H9 (cell line): ENCODE measurements at regions not wholly inside any gene's neighbourhood (a gene's known extent, or its start where the extent isn't known, plus 50 kb on each side); places are given as distances from the start of the nearest gene placed in this dataset.

Experiments used
- DNase-seq: peaks from one replicate; pipeline ENCODE4 v3.0.0-alpha.2; 2017
- H2AFZ ChIP-seq: one replicate; pipeline ENCODE4 v1.6.1; 2013; ENCODE audit warnings: mild to moderate bottlenecking, low read length, control low read depth, moderate library complexity
- H2AK5ac ChIP-seq: 2 replicates; pipeline ENCODE4 v1.6.1; 2013; ENCODE audit warnings: low read length, control low read depth, mixed read lengths; ENCODE audit not compliant: insufficient read length
- H2BK120ac ChIP-seq: one replicate; pipeline ENCODE4 v1.6.1; 2013; ENCODE audit warnings: low read depth, mild to moderate bottlenecking, low read length, control low read depth, inconsistent platforms; ENCODE audit not compliant: poor library complexity, severe bottlenecking
- H2BK12ac ChIP-seq: 2 replicates; pipeline ENCODE4 v1.6.1; 2013; ENCODE audit warnings: low read length, control low read depth, mixed read lengths, low read depth; ENCODE audit not compliant: insufficient read length
- H2BK15ac ChIP-seq: 2 replicates; pipeline ENCODE4 v1.6.1; 2013; ENCODE audit warnings: low read depth, low read length, control low read depth
- H2BK20ac ChIP-seq: one replicate; pipeline ENCODE4 v1.6.1; 2013; ENCODE audit warnings: low read depth, mild to moderate bottlenecking, low read length, control low read depth, inconsistent platforms; ENCODE audit not compliant: poor library complexity, severe bottlenecking
- H2BK5ac ChIP-seq: 2 replicates; pipeline ENCODE4 v1.6.1; 2013; ENCODE audit warnings: low read length, control low read depth, mixed read lengths; ENCODE audit not compliant: insufficient read length
- H3K14ac ChIP-seq: 2 replicates; pipeline ENCODE4 v1.6.1; 2013; ENCODE audit warnings: low read length, control low read depth; ENCODE audit not compliant: insufficient read depth
- H3K18ac ChIP-seq: 2 replicates; pipeline ENCODE4 v1.6.1; 2013; ENCODE audit warnings: low read depth, mild to moderate bottlenecking, mixed read lengths, low read length, control low read depth; ENCODE audit not compliant: insufficient read length
- H3K23ac ChIP-seq: 2 replicates; pipeline ENCODE4 v1.6.1; 2013; ENCODE audit warnings: low read length, control low read depth, mixed read lengths, low read depth; ENCODE audit not compliant: insufficient read length
- H3K23me2 ChIP-seq: 2 replicates; pipeline ENCODE4 v1.6.1; 2013; ENCODE audit warnings: low read depth, mild to moderate bottlenecking, mixed read lengths, low read length, control low read depth; ENCODE audit not compliant: insufficient read length, poor library complexity, severe bottlenecking
- H3K27ac ChIP-seq: 2 replicates; pipeline ENCODE4 v1.5.1; 2013; ENCODE audit warnings: low read length, control low read depth, mixed read lengths, low read depth; ENCODE audit not compliant: insufficient read length
- H3K27me3 ChIP-seq: 2 replicates; pipeline ENCODE4 v1.6.1; 2013; ENCODE audit warnings: low read length, control low read depth, inconsistent platforms; ENCODE audit not compliant: insufficient read depth
- H3K4ac ChIP-seq: 2 replicates; pipeline ENCODE4 v1.6.1; 2013; ENCODE audit warnings: low read depth, mild to moderate bottlenecking, control low read depth, inconsistent platforms, low read length, moderate library complexity
- H3K4me1 ChIP-seq: 2 replicates; pipeline ENCODE4 v1.6.1; 2013; ENCODE audit warnings: low read length, control low read depth, inconsistent platforms; ENCODE audit not compliant: insufficient read depth
- H3K4me2 ChIP-seq: 2 replicates; pipeline ENCODE4 v1.6.1; 2013; ENCODE audit warnings: low read length, control low read depth, mixed read lengths; ENCODE audit not compliant: insufficient read length, insufficient read depth
- H3K56ac ChIP-seq: 2 replicates; pipeline ENCODE4 v1.6.1; 2013; ENCODE audit warnings: low read depth, mild to moderate bottlenecking, mixed read lengths, low read length, control low read depth; ENCODE audit not compliant: insufficient read length
- H3K79me1 ChIP-seq: 2 replicates; pipeline ENCODE4 v1.6.1; 2013; ENCODE audit warnings: low read depth, mild to moderate bottlenecking, moderate library complexity, low read length, control low read depth, inconsistent platforms; ENCODE audit not compliant: insufficient read depth, poor library complexity, severe bottlenecking
- H3K79me2 ChIP-seq: 2 replicates; pipeline ENCODE4 v1.6.1; 2013; ENCODE audit warnings: low read length, control low read depth, inconsistent platforms; ENCODE audit not compliant: insufficient read depth
- H3K9ac ChIP-seq: 2 replicates; pipeline ENCODE4 v1.6.1; 2013; ENCODE audit warnings: low read length, control low read depth, mixed read lengths; ENCODE audit not compliant: insufficient read length; ENCODE audit errors: extremely low read depth
- H3K9me3 ChIP-seq: one replicate; pipeline ENCODE4 v1.6.1; 2013; ENCODE audit warnings: low read depth, low read length, inconsistent platforms; ENCODE audit not compliant: control insufficient read depth
- H3T11ph ChIP-seq: one replicate; pipeline ENCODE4 v1.6.1; 2013; ENCODE audit warnings: mild to moderate bottlenecking, low read length, control low read depth, inconsistent platforms
- H4K20me1 ChIP-seq: one replicate; pipeline ENCODE4 v1.6.1; 2013; ENCODE audit not compliant: control insufficient read depth, insufficient read length, insufficient read depth
- H4K5ac ChIP-seq: 2 replicates; pipeline ENCODE4 v1.6.1; 2013; ENCODE audit warnings: low read depth, mild to moderate bottlenecking, mixed read lengths, low read length, control low read depth; ENCODE audit not compliant: insufficient read length
- H4K8ac ChIP-seq: replicated peaks from 2 replicates; pipeline ENCODE4 v1.6.1; 2013; ENCODE audit warnings: low read length, control low read depth, mixed read lengths, low read depth; ENCODE audit not compliant: insufficient read length
- H4K91ac ChIP-seq: 2 replicates; pipeline ENCODE4 v1.6.1; 2013; ENCODE audit warnings: low read depth, mild to moderate bottlenecking, moderate library complexity, mixed read lengths, low read length, control low read depth; ENCODE audit not compliant: insufficient read length
- H3K27ac Mint-ChIP-seq, 3 experiments: 2 replicates in 2 of 3; 3 replicates in 1 of 3; pipeline ENCODE4 v1.8.0; 2020 to 2021; ENCODE audit warnings: mixed read lengths in 3 of 3, mild to moderate bottlenecking in 1 of 3, moderate library complexity in 1 of 3
- H3K27me3 Mint-ChIP-seq: 2 replicates; pipeline ENCODE4 v1.8.0; 2021; ENCODE audit warnings: low read depth, mild to moderate bottlenecking, moderate library complexity, mixed read lengths
- H3K36me3 Mint-ChIP-seq, 3 experiments: 2 replicates in 2 of 3; 3 replicates in 1 of 3; pipeline ENCODE4 v1.8.0; 2020 to 2021; ENCODE audit warnings: low read depth in 3 of 3, mixed read lengths in 3 of 3; ENCODE audit not compliant: insufficient read depth in 1 of 3
- H3K4me1 Mint-ChIP-seq, 2 experiments: 2 replicates each; pipeline ENCODE4 v1.8.0; 2020; ENCODE audit warnings: mixed read lengths in 2 of 2
- H3K4me3 Mint-ChIP-seq, 2 experiments: 2 replicates in 1 of 2; 3 replicates in 1 of 2; pipeline ENCODE4 v1.8.0; 2020 to 2021; ENCODE audit warnings: mild to moderate bottlenecking in 2 of 2, mixed read lengths in 2 of 2, moderate library complexity in 1 of 2
- H3K9me3 Mint-ChIP-seq, 2 experiments: 2 replicates in 1 of 2; 3 replicates in 1 of 2; pipeline ENCODE4 v1.8.0; 2020; ENCODE audit warnings: mild to moderate bottlenecking in 2 of 2, mixed read lengths in 2 of 2, moderate library complexity in 1 of 2
- CTCF ChIP-seq: fragments of 200-600 bp; sonication (generic); conservative IDR thresholded peaks from 3 replicates; pipeline ENCODE4 v1.8.0; 2021; ENCODE audit warnings: antibody characterized with exemption, mild to moderate bottlenecking
- WGBS: extraction: QIAGEN DNeasy Blood & Tissue Kit; methylation state at CpG from one replicate; pipeline ENCODE4 v1.1.7; 2013; ENCODE audit warnings: missing lambda C conversion rate, low lambda C conversion rate, mixed read lengths; ENCODE audit not compliant: insufficient read length; ENCODE audit errors: extremely low coverage; 5-methylcytosine and 5-hydroxymethylcytosine counted together

- no peak overlapping the region for H4K8ac ChIP-seq
- H3K27ac Mint-ChIP-seq: no peak overlapping the region
- H3K27me3 Mint-ChIP-seq: no peaks in the 10 kb centered on the region; the same call in 1 of the 2 replicates
- no peak for DNase-seq
- no peaks in the 10 kb centered on the region for H3K27me3 ChIP-seq
- H4K91ac ChIP-seq: no peak overlapping the region
- H4K20me1 ChIP-seq: no peaks in the 10 kb centered on the region
- H3K23me2 ChIP-seq: no peaks in the 10 kb centered on the region
- H3K36me3 Mint-ChIP-seq: peaks cover 1 to 6% (median 4%) of the 10 kb centered on the region in 3 experiments; a peak in 6 of 7 replicates
- no peak overlapping the region for H3K18ac ChIP-seq
- peak; percentile 65 for TF ChIP-seq CTCF
- H2BK120ac ChIP-seq: no peak overlapping the region
- no peak overlapping the region for H3K4ac ChIP-seq
- H3K4me2 ChIP-seq: no peak overlapping the region
- no peak overlapping the region for H2BK12ac ChIP-seq
- no peaks in the 10 kb centered on the region for H3K4me1 Mint-ChIP-seq
- peaks cover 7 to 10% of the 10 kb centered on the region in 2 experiments; a peak in 4 of 5 replicates for H3K9me3 Mint-ChIP-seq
- no peak overlapping the region for H3K27ac ChIP-seq
- no peak overlapping the region for H2AK5ac ChIP-seq
- H2BK5ac ChIP-seq: no peak overlapping the region
- no peak overlapping the region for H3K23ac ChIP-seq
- no peak overlapping the region for H3T11ph ChIP-seq
- no peaks in the 10 kb centered on the region for H3K4me1 ChIP-seq
- no peak overlapping the region for H4K5ac ChIP-seq
- H3K9ac ChIP-seq: no peak overlapping the region
- H2BK20ac ChIP-seq: no peak overlapping the region
- no peak overlapping the region for H2AFZ ChIP-seq
- H3K56ac ChIP-seq: no peak overlapping the region
- H3K79me2 ChIP-seq: no peaks in the 10 kb centered on the region
- no peak overlapping the region for H2BK15ac ChIP-seq
- H3K79me1 ChIP-seq: no peaks in the 10 kb centered on the region
- no CpG with 5 or more reads among the region's 2 CpGs for WGBS
- no peak overlapping the region for H3K4me3 Mint-ChIP-seq
- no peaks in the 10 kb centered on the region for H3K9me3 ChIP-seq
- H3K14ac ChIP-seq: no peak overlapping the region
Measured at GRCh38 chr1:208997726-208998312, 585.7 kb upstream of the CAMK1G start.
